H9 (cell line): ENCODE measurements at regions not wholly inside any gene's neighbourhood (a gene's known extent, or its start where the extent isn't known, plus 50 kb on each side); places are given as distances from the start of the nearest gene placed in this dataset.
"Not testable (repeated sequence)": the region's sequence is repeated elsewhere in the genome, so short reads cannot be mapped to it uniquely, and the experiment has no call there.

Experiments
- DNase-seq: peaks from one replicate; pipeline ENCODE4 v3.0.0-alpha.2; 2017
- H2AFZ ChIP-seq: one replicate; pipeline ENCODE4 v1.6.1; 2013; ENCODE audit warnings: mild to moderate bottlenecking, low read length, control low read depth, moderate library complexity
- H2AK5ac ChIP-seq: 2 replicates; pipeline ENCODE4 v1.6.1; 2013; ENCODE audit warnings: low read length, control low read depth, mixed read lengths; ENCODE audit not compliant: insufficient read length
- H2BK120ac ChIP-seq: one replicate; pipeline ENCODE4 v1.6.1; 2013; ENCODE audit warnings: low read depth, mild to moderate bottlenecking, low read length, control low read depth, inconsistent platforms; ENCODE audit not compliant: poor library complexity, severe bottlenecking
- H2BK12ac ChIP-seq: 2 replicates; pipeline ENCODE4 v1.6.1; 2013; ENCODE audit warnings: low read length, control low read depth, mixed read lengths, low read depth; ENCODE audit not compliant: insufficient read length
- H2BK15ac ChIP-seq: 2 replicates; pipeline ENCODE4 v1.6.1; 2013; ENCODE audit warnings: low read depth, low read length, control low read depth
- H2BK20ac ChIP-seq: one replicate; pipeline ENCODE4 v1.6.1; 2013; ENCODE audit warnings: low read depth, mild to moderate bottlenecking, low read length, control low read depth, inconsistent platforms; ENCODE audit not compliant: poor library complexity, severe bottlenecking
- H2BK5ac ChIP-seq: 2 replicates; pipeline ENCODE4 v1.6.1; 2013; ENCODE audit warnings: low read length, control low read depth, mixed read lengths; ENCODE audit not compliant: insufficient read length
- H3K14ac ChIP-seq: 2 replicates; pipeline ENCODE4 v1.6.1; 2013; ENCODE audit warnings: low read length, control low read depth; ENCODE audit not compliant: insufficient read depth
- H3K18ac ChIP-seq: 2 replicates; pipeline ENCODE4 v1.6.1; 2013; ENCODE audit warnings: low read depth, mild to moderate bottlenecking, mixed read lengths, low read length, control low read depth; ENCODE audit not compliant: insufficient read length
- H3K23ac ChIP-seq: 2 replicates; pipeline ENCODE4 v1.6.1; 2013; ENCODE audit warnings: low read length, control low read depth, mixed read lengths, low read depth; ENCODE audit not compliant: insufficient read length
- H3K23me2 ChIP-seq: 2 replicates; pipeline ENCODE4 v1.6.1; 2013; ENCODE audit warnings: low read depth, mild to moderate bottlenecking, mixed read lengths, low read length, control low read depth; ENCODE audit not compliant: insufficient read length, poor library complexity, severe bottlenecking
- H3K27ac ChIP-seq: 2 replicates; pipeline ENCODE4 v1.5.1; 2013; ENCODE audit warnings: low read length, control low read depth, mixed read lengths, low read depth; ENCODE audit not compliant: insufficient read length
- H3K27me3 ChIP-seq: 2 replicates; pipeline ENCODE4 v1.6.1; 2013; ENCODE audit warnings: low read length, control low read depth, inconsistent platforms; ENCODE audit not compliant: insufficient read depth
- H3K4ac ChIP-seq: 2 replicates; pipeline ENCODE4 v1.6.1; 2013; ENCODE audit warnings: low read depth, mild to moderate bottlenecking, control low read depth, inconsistent platforms, low read length, moderate library complexity
- H3K4me1 ChIP-seq: 2 replicates; pipeline ENCODE4 v1.6.1; 2013; ENCODE audit warnings: low read length, control low read depth, inconsistent platforms; ENCODE audit not compliant: insufficient read depth
- H3K4me2 ChIP-seq: 2 replicates; pipeline ENCODE4 v1.6.1; 2013; ENCODE audit warnings: low read length, control low read depth, mixed read lengths; ENCODE audit not compliant: insufficient read length, insufficient read depth
- H3K56ac ChIP-seq: 2 replicates; pipeline ENCODE4 v1.6.1; 2013; ENCODE audit warnings: low read depth, mild to moderate bottlenecking, mixed read lengths, low read length, control low read depth; ENCODE audit not compliant: insufficient read length
- H3K79me1 ChIP-seq: 2 replicates; pipeline ENCODE4 v1.6.1; 2013; ENCODE audit warnings: low read depth, mild to moderate bottlenecking, moderate library complexity, low read length, control low read depth, inconsistent platforms; ENCODE audit not compliant: insufficient read depth, poor library complexity, severe bottlenecking
- H3K79me2 ChIP-seq: 2 replicates; pipeline ENCODE4 v1.6.1; 2013; ENCODE audit warnings: low read length, control low read depth, inconsistent platforms; ENCODE audit not compliant: insufficient read depth
- H3K9ac ChIP-seq: 2 replicates; pipeline ENCODE4 v1.6.1; 2013; ENCODE audit warnings: low read length, control low read depth, mixed read lengths; ENCODE audit not compliant: insufficient read length; ENCODE audit errors: extremely low read depth
- H3K9me3 ChIP-seq: one replicate; pipeline ENCODE4 v1.6.1; 2013; ENCODE audit warnings: low read depth, low read length, inconsistent platforms; ENCODE audit not compliant: control insufficient read depth
- H3T11ph ChIP-seq: one replicate; pipeline ENCODE4 v1.6.1; 2013; ENCODE audit warnings: mild to moderate bottlenecking, low read length, control low read depth, inconsistent platforms
- H4K20me1 ChIP-seq: one replicate; pipeline ENCODE4 v1.6.1; 2013; ENCODE audit not compliant: control insufficient read depth, insufficient read length, insufficient read depth
- H4K5ac ChIP-seq: 2 replicates; pipeline ENCODE4 v1.6.1; 2013; ENCODE audit warnings: low read depth, mild to moderate bottlenecking, mixed read lengths, low read length, control low read depth; ENCODE audit not compliant: insufficient read length
- H4K8ac ChIP-seq: replicated peaks from 2 replicates; pipeline ENCODE4 v1.6.1; 2013; ENCODE audit warnings: low read length, control low read depth, mixed read lengths, low read depth; ENCODE audit not compliant: insufficient read length
- H4K91ac ChIP-seq: 2 replicates; pipeline ENCODE4 v1.6.1; 2013; ENCODE audit warnings: low read depth, mild to moderate bottlenecking, moderate library complexity, mixed read lengths, low read length, control low read depth; ENCODE audit not compliant: insufficient read length
- H3K27ac Mint-ChIP-seq, 3 experiments: 2 replicates in 2 of 3; 3 replicates in 1 of 3; pipeline ENCODE4 v1.8.0; 2020 to 2021; ENCODE audit warnings: mixed read lengths in 3 of 3, mild to moderate bottlenecking in 1 of 3, moderate library complexity in 1 of 3
- H3K27me3 Mint-ChIP-seq: 2 replicates; pipeline ENCODE4 v1.8.0; 2021; ENCODE audit warnings: low read depth, mild to moderate bottlenecking, moderate library complexity, mixed read lengths
- H3K36me3 Mint-ChIP-seq, 3 experiments: 2 replicates in 2 of 3; 3 replicates in 1 of 3; pipeline ENCODE4 v1.8.0; 2020 to 2021; ENCODE audit warnings: low read depth in 3 of 3, mixed read lengths in 3 of 3; ENCODE audit not compliant: insufficient read depth in 1 of 3
- H3K4me1 Mint-ChIP-seq, 2 experiments: 2 replicates each; pipeline ENCODE4 v1.8.0; 2020; ENCODE audit warnings: mixed read lengths in 2 of 2
- H3K4me3 Mint-ChIP-seq, 2 experiments: 2 replicates in 1 of 2; 3 replicates in 1 of 2; pipeline ENCODE4 v1.8.0; 2020 to 2021; ENCODE audit warnings: mild to moderate bottlenecking in 2 of 2, mixed read lengths in 2 of 2, moderate library complexity in 1 of 2
- H3K9me3 Mint-ChIP-seq, 2 experiments: 2 replicates in 1 of 2; 3 replicates in 1 of 2; pipeline ENCODE4 v1.8.0; 2020; ENCODE audit warnings: mild to moderate bottlenecking in 2 of 2, mixed read lengths in 2 of 2, moderate library complexity in 1 of 2
- CTCF ChIP-seq: fragments of 200-600 bp; sonication (generic); conservative IDR thresholded peaks from 3 replicates; pipeline ENCODE4 v1.8.0; 2021; ENCODE audit warnings: antibody characterized with exemption, mild to moderate bottlenecking
- WGBS: extraction: QIAGEN DNeasy Blood & Tissue Kit; methylation state at CpG from one replicate; pipeline ENCODE4 v1.1.7; 2013; ENCODE audit warnings: missing lambda C conversion rate, low lambda C conversion rate, mixed read lengths; ENCODE audit not compliant: insufficient read length; ENCODE audit errors: extremely low coverage; 5-methylcytosine and 5-hydroxymethylcytosine counted together

DNA sequence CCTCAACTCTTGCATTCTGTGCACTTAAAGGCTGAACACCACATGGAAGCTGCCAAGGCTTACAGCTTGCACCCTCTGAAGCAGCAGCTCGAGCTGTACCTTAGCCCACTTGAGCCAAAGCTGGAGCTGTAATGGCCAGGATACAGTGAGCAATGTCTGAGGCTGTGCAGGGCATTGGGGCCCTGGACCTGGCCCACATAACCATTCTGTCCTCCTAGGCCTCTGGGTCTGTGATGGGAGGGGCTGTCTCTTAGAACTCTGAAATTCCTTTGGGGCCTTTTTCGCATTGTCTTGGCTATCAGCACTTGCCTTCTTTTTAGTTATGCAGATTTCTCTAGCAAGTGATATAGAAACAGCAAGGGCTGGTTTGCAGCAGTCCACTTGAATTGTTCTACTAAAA is 303.8 kb upstream of the CLEC14A start:
- Histone ChIP-seq H3K4ac (no peak overlapping the region), H4K20me1 (no peaks in the 10 kb centered on the region), H3K56ac (no peak overlapping the region), H3K79me2 (no peaks in the 10 kb centered on the region), H3K4me2 (no peak overlapping the region), H3K9me3 (peaks cover 17% of the 10 kb centered on the region), H3K4me1 (no peaks in the 10 kb centered on the region), H3K27ac (no peak overlapping the region), H3K23ac (no peak overlapping the region), H2AFZ (no peak overlapping the region), H2BK20ac (no peak overlapping the region), H2BK12ac (no peak overlapping the region), H4K5ac (no peak overlapping the region), H3K23me2 (no peaks in the 10 kb centered on the region), H3K14ac (no peak overlapping the region), H2BK5ac (no peak overlapping the region), H4K8ac (no peak overlapping the region), H3K27me3 (no peaks in the 10 kb centered on the region), H3K79me1 (no peaks in the 10 kb centered on the region), H3K9ac (no peak overlapping the region), H2AK5ac (no peak overlapping the region), H4K91ac (no peak overlapping the region), H2BK15ac (no peak overlapping the region), H2BK120ac (no peak overlapping the region), H3K18ac (no peak overlapping the region), H3T11ph (no peak overlapping the region)
- DNase-seq: no peak
- no peak overlapping the region for H3K27ac Mint-ChIP-seq
- TF ChIP-seq CTCF: no peak
- peaks cover 40 to 43% of the 10 kb centered on the region in 2 experiments for H3K9me3 Mint-ChIP-seq
- peaks cover 0 to 2% of the 10 kb centered on the region in 2 experiments; a peak in 1 of 4 replicates for H3K4me1 Mint-ChIP-seq
- WGBS: no CpG with 5 or more reads among the region's 2 CpGs
- no peak overlapping the region for H3K4me3 Mint-ChIP-seq
- H3K36me3 Mint-ChIP-seq: peaks cover 12 to 32% (median 17%) of the 10 kb centered on the region in 3 experiments
- peaks cover 2% of the 10 kb centered on the region; the same call in 1 of the 2 replicates for H3K27me3 Mint-ChIP-seq

DNA sequence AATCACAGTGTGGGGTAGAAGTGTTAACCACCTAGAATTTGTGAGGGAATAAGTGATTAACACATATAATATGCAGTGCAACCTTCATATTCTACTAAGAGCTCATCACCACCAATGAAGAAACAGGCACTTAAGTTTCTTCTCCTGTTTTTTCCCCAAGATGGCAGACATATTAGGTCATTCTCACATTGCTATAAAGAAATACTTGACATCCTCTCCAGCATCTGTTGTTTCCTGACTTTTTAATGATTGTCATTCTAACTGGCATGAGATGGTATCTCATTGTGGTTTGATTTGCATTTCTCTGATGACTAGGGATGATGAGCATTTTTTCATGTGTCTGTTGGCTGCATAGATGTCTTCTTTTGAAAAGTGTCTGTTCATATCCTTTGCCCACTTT is 301.5 kb upstream of the CLEC14A start:
- H3K9ac ChIP-seq, DNase-seq, H4K5ac ChIP-seq, H2BK15ac ChIP-seq, H3K27ac ChIP-seq, H3K27me3 ChIP-seq, H3K18ac ChIP-seq, H4K91ac ChIP-seq, H4K8ac ChIP-seq, H3K27me3 Mint-ChIP-seq, H2AK5ac ChIP-seq, H4K20me1 ChIP-seq, H2AFZ ChIP-seq, H2BK5ac ChIP-seq, H3K27ac Mint-ChIP-seq, H3T11ph ChIP-seq, H3K56ac ChIP-seq, H3K4me3 Mint-ChIP-seq, H2BK120ac ChIP-seq, H3K4me1 Mint-ChIP-seq, H3K23ac ChIP-seq, H3K4me2 ChIP-seq, H3K79me1 ChIP-seq, H3K79me2 ChIP-seq, H3K4ac ChIP-seq, H3K14ac ChIP-seq, H2BK12ac ChIP-seq, H2BK20ac ChIP-seq, H3K23me2 ChIP-seq, H3K4me1 ChIP-seq: not testable (repeated sequence)
- Mint-ChIP-seq H3K36me3 (peaks cover 12 to 26% (median 17%) of the 10 kb centered on the region in 3 experiments), H3K9me3 (peaks cover 34 to 37% of the 10 kb centered on the region in 2 experiments)
- H3K9me3 ChIP-seq: peaks cover 17% of the 10 kb centered on the region
